ENCODE measurements at regions not wholly inside any gene's neighbourhood (a gene's known extent, or its start where the extent isn't known, plus 50 kb on each side); places are given as distances from the start of the nearest gene placed in this dataset.
"Not testable (repeated sequence)": the region's sequence is repeated elsewhere in the genome, so short reads cannot be mapped to it uniquely, and the experiment has no call there.

DNA sequence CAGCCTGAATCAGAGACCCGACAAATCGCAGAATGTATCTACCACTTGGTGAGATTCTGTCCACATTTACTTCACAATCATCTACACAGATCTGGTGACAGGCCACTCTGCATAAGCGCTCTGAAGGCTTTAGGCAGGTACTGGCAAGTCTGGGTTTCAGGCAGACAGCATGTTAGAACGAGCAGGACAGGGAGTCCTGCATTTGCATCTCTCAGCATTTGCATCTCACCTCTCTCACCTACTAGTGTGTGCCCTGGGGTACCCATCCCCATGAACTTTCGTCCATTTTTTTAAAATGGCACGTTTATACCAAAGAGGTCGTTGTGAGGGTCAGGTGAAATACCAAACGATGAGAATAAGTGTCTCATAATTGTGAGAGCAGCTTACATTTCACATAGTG is 108.2 kb downstream of the SPATA31A1 start:
- not testable (repeated sequence) for DNase-seq

DNA sequence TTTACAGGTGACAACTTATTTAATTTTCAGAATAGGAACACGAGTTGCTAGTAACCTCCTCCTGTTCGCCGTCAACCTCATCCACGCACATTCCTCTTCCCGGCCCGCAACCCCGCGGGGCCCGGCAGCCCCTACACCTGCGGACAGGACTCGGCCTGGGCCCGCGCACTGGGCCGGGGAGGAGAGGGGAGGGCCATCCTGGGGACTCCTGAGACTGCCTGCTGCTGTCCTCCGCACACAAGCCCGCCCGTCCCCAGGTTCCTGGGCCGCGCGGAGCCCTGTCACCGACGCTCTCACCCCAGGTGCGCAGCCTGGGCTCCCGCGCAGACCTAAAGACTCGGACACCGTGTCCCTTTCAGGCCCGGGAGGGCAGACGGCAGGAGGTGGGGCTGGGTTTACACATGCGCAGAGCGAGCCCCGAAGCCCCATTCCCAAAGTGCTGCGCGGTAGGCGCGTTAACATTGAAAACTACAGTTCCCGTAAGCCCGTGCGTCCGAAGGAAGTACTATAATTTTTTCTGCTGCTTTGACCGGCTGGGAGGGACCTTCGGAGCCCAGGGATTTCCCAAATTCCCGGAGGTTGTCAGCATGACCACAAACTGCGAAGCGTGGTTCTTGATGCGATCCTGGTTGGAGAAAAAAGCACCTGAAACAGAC is 108.8 kb downstream of the SPATA31A1 start:
- DNase-seq = peak; percentile 23 to 77 (median 49)

DNA sequence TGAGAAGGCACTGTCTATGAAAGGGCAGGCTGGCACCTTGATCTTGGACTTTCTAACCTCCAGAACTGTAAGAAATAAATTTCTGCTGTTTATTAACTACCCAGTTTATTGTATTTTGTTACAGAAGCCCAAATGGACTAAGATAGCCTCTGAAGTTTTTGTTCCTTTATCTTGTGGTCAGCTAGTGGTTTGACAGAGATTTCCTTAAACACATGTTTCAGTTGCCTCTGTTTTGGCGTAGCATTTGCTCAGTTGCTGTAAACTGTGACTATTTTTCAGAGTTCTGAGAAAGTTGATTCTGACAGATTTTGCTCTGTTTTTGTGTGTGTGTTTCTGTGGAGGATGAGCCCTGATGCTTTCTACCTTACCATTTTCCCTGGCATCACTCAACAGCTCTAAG is 119.0 kb downstream of the SPATA31A1 start:
- not testable (repeated sequence) for DNase-seq

DNA sequence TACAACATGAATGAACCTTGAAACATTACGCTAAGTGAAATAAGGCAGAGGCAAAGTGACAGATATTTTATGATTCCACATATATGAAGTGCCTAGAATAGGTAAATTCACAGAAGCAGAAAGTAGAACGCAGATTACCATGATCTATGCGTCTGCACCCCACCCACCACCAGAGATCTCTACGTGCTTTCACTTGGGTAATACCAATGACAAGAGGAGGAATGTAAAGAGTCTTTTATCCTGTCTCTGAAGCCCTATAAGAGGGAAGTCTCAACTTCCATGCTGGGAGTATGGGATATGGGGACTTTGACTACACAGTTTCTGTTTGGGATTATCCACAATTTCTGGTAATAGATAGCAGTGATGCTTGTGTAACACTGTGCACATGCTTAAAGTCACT is 127.6 kb downstream of the SPATA31A1 start:
- DNase-seq = not testable (repeated sequence)

DNA sequence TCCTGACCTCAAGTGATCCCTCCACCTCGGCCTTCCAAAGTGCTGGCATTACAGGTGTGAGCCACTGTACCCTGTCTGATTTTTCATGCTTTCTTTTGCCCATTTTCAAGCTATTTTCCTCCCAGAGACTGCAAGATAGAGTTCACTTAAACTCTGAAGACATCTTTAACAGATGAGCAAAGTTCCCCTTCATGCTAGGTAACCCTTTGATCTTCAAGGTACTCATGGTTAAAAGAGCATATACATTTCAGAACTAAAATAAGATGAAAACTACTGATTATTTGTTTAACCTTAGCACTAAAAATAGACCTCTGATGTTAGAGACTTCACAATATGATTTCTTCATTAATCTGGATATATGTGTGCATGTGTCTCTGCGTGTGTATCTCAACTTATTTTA is 128.4 kb downstream of the SPATA31A1 start:
- not testable (repeated sequence) for DNase-seq

DNA sequence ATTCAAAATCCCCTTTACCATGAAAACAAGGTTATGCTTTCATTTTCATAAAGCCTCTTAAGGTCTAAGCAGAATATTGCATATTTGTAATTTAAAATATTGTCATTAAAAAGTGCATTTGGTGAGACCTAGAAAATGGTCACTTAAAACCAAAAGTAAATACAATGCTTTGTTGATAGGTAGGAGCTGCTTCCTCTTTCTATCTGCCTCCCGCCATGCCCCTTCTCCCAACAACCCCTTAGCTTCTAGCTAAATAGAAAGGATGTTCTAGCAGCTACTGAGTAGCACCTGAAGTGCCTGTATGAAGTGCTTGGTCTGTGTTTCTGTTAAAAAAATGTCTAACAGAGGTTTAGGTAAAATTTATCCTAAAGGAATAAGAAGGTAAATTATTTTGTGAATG is 128.8 kb downstream of the SPATA31A1 start:
- DNase-seq = not testable (repeated sequence)

DNA sequence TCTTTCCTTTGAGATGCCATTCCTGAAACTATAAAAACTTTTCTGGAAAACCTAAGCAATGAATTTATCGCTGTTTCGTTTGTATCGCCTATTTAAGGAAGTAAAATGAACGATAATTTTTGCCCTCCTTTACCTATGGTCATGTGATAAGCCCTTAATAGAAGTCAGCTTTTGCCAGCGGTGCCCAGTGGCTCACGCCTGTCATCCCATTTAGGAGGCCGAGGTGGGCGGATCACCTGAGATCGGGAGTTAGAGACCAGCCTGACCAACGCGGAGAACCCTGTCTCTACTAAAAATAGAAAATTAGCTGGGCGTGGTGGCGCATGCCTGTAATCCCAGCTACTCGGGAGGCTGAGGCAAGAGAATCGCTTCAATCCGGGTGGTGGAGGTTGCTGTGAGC is 132.0 kb downstream of the SPATA31A1 start:
- not testable (repeated sequence) for DNase-seq

DNA sequence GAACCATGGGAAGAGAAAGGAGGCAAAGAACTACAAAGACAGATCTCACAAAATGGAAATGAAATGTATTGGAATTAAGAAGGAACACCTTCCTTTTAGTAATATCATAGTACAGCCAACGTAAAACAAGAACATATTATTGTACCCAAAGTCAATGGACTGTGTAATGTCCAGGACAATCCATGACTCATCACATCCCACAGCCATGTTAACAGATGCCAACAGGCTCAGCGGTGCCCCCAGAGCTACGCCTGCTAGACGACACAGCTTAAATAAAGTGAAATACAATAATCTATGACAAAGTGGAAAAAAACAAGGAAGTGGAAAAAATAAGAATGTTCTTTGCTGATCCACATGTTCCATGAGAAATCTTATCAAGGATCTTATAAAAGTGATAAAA is 140.8 kb downstream of the SPATA31A1 start:
- DNase-seq = not testable (repeated sequence)

DNA sequence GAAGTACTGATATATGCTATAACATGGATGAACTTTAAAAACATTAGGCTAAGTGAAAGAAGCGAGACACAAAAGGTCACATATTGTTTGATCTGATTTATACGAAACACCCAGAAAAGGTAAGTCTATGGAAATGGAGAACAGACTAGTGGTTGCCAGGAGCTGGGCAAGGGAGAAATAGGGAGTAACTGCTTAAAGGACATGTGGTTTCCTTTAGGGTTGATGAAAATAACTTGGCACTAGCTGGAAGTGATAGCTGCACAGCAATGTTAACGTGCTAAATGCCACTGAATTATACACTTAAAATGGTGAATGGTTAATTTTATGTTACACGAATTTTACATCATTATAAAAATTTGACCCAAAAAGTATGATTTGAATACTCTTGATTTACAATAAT is 147.7 kb downstream of the SPATA31A1 start:
- not testable (repeated sequence) for DNase-seq

DNA sequence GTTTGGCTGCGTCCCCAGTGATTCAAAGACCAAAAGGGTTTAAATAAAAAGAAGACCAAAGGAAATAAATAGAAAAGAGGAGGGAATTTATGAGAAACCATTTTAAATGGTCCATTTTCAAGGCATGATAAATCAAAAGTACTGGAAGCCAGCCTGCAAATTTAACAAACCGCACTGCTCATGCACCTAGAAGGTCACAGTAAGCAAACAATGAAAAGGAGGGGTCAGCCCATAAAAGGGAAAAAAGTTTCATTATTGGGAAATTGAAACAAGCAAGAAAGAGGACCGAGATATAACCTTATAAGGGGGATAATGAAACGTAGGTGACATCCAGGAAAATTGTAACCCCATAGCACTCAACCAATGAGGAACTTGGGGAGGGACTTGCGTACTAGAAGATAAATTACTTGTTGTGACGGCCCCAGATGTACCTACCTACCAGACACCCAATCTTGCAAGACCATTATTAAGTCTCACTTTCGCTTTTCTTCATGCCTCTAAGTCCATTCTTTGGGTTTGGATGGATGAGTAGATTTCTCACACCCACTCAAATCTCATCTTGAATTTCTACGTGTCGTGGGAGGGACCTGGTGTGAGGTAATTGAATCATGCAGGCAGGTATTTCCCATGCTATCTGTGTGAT is 172.0 kb downstream of the SPATA31A1 start:
- not testable (repeated sequence) for DNase-seq

DNA sequence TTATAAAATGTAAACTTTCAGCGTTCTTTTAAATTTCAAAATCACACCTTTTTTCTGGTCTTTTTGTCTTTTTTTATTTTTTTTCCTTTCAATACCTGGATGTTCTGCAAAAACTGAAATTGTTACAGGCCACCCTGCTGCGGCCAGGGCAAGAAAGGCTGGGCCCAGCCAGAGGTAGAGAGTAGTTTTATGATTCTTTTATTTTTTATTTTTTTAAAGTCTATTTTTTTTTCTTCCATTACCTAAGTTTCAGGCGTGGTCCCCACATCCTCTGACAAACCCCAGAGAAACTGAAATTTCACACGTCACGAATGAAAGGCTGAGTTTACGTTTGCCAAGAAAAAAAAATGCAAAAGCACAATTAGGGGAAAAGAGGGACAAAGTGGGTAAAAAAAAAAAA is 177.1 kb downstream of the SPATA31A1 start:
- DNase-seq = not testable (repeated sequence)

DNA sequence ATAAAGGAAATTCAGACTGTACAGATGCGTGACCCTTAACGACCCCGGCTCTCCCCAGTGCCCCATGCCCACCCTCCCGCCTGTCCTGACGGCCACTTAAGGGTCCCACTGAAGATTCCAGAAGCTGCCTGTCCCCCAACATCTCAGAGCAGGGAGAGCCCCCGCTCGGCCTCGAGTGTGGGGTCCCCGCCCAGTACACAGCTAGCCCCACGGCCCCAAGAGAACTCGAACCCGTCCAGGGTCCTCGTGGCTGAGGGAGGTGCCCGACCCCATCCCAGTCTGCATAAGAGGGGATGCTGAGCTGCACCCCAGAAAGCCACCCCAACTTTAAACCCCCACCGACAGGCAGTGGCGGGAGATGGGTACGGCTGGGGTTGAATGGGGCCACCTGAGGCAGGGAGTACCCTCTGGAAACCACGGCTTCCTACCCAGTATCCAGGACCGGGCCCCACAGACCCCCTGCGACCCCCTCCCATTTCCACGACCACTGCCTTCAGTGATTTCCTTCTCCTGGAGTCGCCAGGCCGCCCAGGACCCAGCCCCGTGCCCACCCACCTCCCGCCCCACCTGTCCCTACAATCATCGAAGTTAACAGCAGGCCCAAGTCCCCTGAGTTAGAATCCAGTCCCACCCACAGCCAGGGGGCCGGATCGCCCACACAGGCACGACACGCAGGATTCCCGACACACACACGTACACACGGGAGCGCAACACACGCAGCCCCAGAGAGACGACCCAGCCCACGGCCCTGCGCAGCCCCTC is 177.7 kb downstream of the SPATA31A1 start:
- DNase-seq = not testable (repeated sequence)

DNA sequence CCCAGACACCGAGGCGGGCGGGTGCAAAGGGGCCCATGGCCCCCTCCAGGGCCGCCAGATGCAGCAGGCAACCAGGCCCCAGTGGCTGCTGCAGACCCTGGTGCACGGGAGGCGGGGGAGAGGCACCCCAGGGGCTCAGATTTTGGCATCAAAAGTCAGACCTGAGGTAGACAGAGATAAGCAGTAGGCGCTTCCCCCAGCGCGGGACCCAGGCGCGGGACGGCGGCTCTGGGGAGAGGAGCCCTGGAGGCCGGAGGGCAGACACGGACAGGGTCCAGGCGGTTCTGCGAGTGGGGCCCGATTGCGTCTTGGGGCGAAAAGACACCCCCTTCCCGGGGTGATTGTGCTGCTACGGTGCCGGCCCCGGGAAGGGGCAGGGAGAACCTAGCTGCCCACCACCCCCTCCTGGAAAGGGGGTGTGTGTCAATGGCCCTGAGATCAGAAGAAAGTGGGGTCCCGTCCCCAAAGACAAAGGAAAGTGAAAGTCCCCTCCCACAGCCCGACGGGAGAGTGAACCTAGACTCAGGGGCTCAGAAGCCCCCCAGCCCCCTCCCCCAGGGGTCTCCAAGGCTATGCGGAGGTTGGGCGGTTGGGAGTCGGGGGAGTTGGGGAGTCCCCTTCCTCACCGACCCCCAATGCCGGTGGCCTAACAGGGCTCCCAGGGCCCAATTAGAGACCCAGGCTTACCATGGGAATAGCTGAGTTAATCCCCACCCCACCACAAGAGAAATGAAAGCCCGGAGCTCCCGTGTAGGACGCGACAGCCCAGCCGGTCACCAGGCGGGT is 178.5 kb downstream of the SPATA31A1 start:
- DNase-seq = not testable (repeated sequence)

DNA sequence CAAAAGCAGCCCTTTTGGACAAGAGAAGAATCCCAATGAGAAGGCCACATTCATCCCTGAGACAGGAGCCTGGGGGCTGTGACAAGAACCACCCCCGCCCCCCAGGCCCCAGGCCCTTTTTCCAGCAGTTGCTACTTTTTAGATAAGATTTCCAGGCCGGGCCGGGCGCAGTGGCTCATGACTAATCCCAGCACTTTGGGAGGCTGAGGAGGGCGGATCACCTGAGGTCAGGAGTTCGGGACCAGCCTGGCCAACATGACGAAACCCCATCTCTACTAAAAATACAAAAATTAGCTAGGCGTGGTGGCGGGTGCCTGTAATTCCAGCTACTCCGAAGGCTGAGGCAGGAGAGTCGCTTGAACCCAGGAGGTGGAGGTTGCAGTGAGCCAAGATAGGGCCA is 179.4 kb downstream of the SPATA31A1 start:
- not testable (repeated sequence) for DNase-seq

DNA sequence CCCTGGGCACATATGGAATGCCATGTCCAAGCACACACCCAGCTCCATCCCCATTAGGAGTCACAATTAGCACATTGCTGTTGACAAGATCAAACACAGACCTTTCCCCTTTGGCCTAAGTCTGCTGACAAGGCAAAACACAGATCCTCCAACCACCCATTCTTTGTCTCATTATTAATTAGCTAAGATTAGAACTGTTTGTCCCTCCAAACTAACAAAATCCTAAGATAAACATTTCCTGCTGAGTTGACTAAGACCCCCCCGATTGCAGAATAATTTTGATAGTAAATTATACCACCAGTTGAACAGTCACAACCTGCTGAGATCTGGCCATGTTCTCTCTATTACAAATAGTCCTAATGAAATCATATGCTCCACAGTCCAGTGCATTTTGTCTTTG is 186.7 kb downstream of the SPATA31A1 start:
- DNase-seq = not testable (repeated sequence)

DNA sequence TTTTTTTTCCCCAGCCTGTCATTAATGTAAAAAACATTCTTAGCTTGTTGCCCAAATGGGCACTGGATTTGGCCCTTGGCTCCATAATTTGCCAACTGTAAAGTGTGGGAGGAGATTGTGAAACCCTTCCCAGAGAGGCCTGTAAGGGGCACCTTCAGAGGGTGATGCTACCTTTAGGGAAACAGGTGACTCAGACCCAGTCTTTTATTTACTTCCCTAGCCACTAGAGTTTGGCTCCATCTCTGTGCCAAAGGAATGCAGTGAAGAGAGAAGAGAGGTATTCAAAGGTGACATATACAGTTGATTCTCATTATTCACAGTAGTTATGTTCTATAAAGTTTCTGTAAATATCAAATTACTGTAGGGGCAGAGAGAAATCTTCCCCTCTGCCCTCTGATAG is 189.6 kb downstream of the SPATA31A1 start:
- DNase-seq = not testable (repeated sequence)

DNA sequence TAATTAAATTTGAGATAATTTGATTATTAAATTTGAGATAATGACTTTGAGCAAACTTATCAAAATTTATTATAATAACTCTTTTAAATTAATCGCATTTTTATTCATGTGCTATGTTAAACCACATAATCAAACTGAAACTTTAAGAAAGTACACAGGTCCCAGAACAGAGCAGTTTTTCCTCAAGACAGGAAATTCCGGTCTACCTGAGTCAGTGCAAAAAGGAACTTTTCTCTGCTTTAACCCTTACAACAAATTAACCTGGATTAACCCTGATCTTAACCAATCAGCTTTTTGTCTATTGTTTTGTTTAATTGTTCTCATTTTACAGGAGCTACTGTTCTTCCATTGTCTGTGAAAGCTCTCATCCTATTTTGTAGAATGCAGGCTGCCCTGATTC is 195.1 kb downstream of the SPATA31A1 start:
- DNase-seq = not testable (repeated sequence)

DNA sequence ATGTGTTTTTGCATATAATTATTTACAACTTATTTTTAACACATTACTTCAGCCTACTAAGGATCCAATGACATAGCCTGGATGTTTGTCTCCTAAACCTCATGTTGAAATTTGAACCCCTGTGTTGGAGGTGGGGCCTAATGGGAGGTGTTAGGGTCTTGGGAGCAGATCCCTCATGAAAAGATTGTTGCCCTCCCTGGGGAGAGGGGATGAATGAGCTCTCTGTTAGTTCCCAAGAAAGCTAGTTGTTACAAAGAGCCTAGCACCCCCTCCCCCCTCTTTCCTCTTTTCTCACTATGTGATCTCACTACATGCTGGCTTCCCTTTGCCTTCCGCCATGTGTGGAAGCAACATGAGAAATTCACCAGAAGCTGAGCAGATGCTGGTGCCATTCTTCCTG is 196.1 kb downstream of the SPATA31A1 start:
- not testable (repeated sequence) for DNase-seq

DNA sequence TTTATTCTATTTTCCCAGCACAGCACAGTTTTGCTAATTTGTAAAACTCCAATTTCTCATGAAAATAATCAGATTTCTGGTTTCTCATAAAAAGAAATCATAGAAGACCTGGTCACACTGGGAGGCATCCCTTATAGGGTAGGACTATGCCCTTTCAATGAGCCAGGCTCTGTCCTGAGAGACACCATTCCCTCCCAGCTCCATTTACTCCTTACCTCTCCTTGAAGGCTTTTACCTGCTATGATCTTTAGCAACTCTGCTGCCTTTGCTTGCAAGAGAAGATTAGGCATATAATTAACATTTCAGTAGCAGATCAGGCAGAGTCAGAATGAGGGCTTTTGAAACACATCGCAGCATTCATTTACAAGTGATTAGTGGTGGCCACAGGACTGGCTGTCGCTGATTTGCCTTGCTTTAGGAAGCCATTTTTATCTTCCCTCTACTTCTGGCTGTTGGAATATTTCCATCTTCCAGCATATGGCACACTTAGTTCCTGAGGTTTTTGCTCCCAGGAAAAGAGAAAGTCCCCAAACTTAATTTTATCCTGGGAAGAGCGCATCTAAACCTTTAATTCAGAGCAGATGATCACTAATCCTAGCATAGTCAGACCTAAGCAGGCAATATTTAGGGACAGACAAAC is 196.9 kb downstream of the SPATA31A1 start:
- DNase-seq = not testable (repeated sequence)

DNA sequence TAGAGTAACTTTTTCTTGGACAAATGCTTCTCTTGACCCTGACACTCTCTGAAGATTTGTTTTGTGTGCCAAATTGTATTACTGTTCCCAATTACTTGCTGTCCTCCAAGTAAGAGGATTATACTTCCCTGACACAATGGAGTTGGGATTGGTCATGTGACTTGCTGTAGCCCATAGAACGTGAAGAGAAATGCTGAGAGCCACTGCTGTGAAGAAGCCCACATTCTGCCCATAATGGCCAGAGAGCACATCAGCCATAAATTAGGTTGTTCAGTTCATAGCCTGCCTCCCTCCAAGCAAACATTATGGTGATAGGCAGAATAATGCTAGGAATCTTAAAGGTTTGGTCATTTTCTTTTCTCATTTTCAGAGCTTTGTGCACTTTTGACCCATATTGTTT is 198.9 kb downstream of the SPATA31A1 start:
- not testable (repeated sequence) for DNase-seq

DNA sequence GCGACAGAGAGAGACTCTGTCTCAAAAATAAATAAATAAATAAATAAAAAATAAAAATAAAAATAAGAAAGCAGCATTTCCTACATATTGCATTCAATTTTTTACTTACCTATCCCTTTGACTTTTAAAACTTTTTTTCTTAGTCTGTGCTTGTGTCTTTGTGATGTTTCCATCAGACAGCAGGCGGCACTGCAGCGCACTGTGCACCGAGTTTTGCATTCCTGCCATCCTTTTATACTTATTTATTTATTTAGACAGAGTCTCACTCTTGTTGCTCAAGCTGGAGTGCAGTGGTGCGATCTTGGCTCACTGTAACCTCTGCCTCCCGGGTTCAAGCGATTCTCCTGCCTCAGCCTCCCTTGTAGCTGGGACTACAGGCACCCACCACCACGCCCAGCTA is 203.9 kb downstream of the SPATA31A1 start:
- DNase-seq = peak in 3 of 5 donors; percentile 13 to 22 (median 13)

DNA sequence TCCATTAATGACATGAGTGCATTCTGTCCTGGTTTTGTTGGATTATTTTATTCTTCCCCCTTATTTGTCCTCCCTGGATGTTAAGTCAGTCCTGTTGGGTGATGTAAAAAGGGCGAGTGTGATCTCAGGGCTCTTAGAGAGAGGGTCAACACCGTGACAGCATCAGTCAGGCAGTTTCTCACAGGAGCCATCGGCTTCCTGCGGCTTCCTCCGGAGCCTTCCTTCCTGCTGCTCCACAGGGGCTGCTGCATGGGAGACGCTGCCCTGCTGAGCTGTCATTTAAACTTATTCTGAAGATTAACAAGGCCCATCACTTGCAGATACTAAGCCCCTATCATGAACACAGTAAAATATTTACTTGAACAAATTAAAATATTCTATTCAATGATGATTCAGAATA is 211.3 kb downstream of the SPATA31A1 start:
- not testable (repeated sequence) for DNase-seq

Measured in T-helper 1 cell (primary cell).